H9 (cell line): ENCODE measurements at regions not wholly inside any gene's neighbourhood (a gene's known extent, or its start where the extent isn't known, plus 50 kb on each side); places are given as distances from the start of the nearest gene placed in this dataset.

Source experiments
- DNase-seq: peaks from one replicate; pipeline ENCODE4 v3.0.0-alpha.2; 2017
- H2AFZ ChIP-seq: one replicate; pipeline ENCODE4 v1.6.1; 2013; ENCODE audit warnings: mild to moderate bottlenecking, low read length, control low read depth, moderate library complexity
- H2AK5ac ChIP-seq: 2 replicates; pipeline ENCODE4 v1.6.1; 2013; ENCODE audit warnings: low read length, control low read depth, mixed read lengths; ENCODE audit not compliant: insufficient read length
- H2BK120ac ChIP-seq: one replicate; pipeline ENCODE4 v1.6.1; 2013; ENCODE audit warnings: low read depth, mild to moderate bottlenecking, low read length, control low read depth, inconsistent platforms; ENCODE audit not compliant: poor library complexity, severe bottlenecking
- H2BK12ac ChIP-seq: 2 replicates; pipeline ENCODE4 v1.6.1; 2013; ENCODE audit warnings: low read length, control low read depth, mixed read lengths, low read depth; ENCODE audit not compliant: insufficient read length
- H2BK15ac ChIP-seq: 2 replicates; pipeline ENCODE4 v1.6.1; 2013; ENCODE audit warnings: low read depth, low read length, control low read depth
- H2BK20ac ChIP-seq: one replicate; pipeline ENCODE4 v1.6.1; 2013; ENCODE audit warnings: low read depth, mild to moderate bottlenecking, low read length, control low read depth, inconsistent platforms; ENCODE audit not compliant: poor library complexity, severe bottlenecking
- H2BK5ac ChIP-seq: 2 replicates; pipeline ENCODE4 v1.6.1; 2013; ENCODE audit warnings: low read length, control low read depth, mixed read lengths; ENCODE audit not compliant: insufficient read length
- H3K14ac ChIP-seq: 2 replicates; pipeline ENCODE4 v1.6.1; 2013; ENCODE audit warnings: low read length, control low read depth; ENCODE audit not compliant: insufficient read depth
- H3K18ac ChIP-seq: 2 replicates; pipeline ENCODE4 v1.6.1; 2013; ENCODE audit warnings: low read depth, mild to moderate bottlenecking, mixed read lengths, low read length, control low read depth; ENCODE audit not compliant: insufficient read length
- H3K23ac ChIP-seq: 2 replicates; pipeline ENCODE4 v1.6.1; 2013; ENCODE audit warnings: low read length, control low read depth, mixed read lengths, low read depth; ENCODE audit not compliant: insufficient read length
- H3K23me2 ChIP-seq: 2 replicates; pipeline ENCODE4 v1.6.1; 2013; ENCODE audit warnings: low read depth, mild to moderate bottlenecking, mixed read lengths, low read length, control low read depth; ENCODE audit not compliant: insufficient read length, poor library complexity, severe bottlenecking
- H3K27ac ChIP-seq: 2 replicates; pipeline ENCODE4 v1.5.1; 2013; ENCODE audit warnings: low read length, control low read depth, mixed read lengths, low read depth; ENCODE audit not compliant: insufficient read length
- H3K27me3 ChIP-seq: 2 replicates; pipeline ENCODE4 v1.6.1; 2013; ENCODE audit warnings: low read length, control low read depth, inconsistent platforms; ENCODE audit not compliant: insufficient read depth
- H3K4ac ChIP-seq: 2 replicates; pipeline ENCODE4 v1.6.1; 2013; ENCODE audit warnings: low read depth, mild to moderate bottlenecking, control low read depth, inconsistent platforms, low read length, moderate library complexity
- H3K4me1 ChIP-seq: 2 replicates; pipeline ENCODE4 v1.6.1; 2013; ENCODE audit warnings: low read length, control low read depth, inconsistent platforms; ENCODE audit not compliant: insufficient read depth
- H3K4me2 ChIP-seq: 2 replicates; pipeline ENCODE4 v1.6.1; 2013; ENCODE audit warnings: low read length, control low read depth, mixed read lengths; ENCODE audit not compliant: insufficient read length, insufficient read depth
- H3K56ac ChIP-seq: 2 replicates; pipeline ENCODE4 v1.6.1; 2013; ENCODE audit warnings: low read depth, mild to moderate bottlenecking, mixed read lengths, low read length, control low read depth; ENCODE audit not compliant: insufficient read length
- H3K79me1 ChIP-seq: 2 replicates; pipeline ENCODE4 v1.6.1; 2013; ENCODE audit warnings: low read depth, mild to moderate bottlenecking, moderate library complexity, low read length, control low read depth, inconsistent platforms; ENCODE audit not compliant: insufficient read depth, poor library complexity, severe bottlenecking
- H3K79me2 ChIP-seq: 2 replicates; pipeline ENCODE4 v1.6.1; 2013; ENCODE audit warnings: low read length, control low read depth, inconsistent platforms; ENCODE audit not compliant: insufficient read depth
- H3K9ac ChIP-seq: 2 replicates; pipeline ENCODE4 v1.6.1; 2013; ENCODE audit warnings: low read length, control low read depth, mixed read lengths; ENCODE audit not compliant: insufficient read length; ENCODE audit errors: extremely low read depth
- H3K9me3 ChIP-seq: one replicate; pipeline ENCODE4 v1.6.1; 2013; ENCODE audit warnings: low read depth, low read length, inconsistent platforms; ENCODE audit not compliant: control insufficient read depth
- H3T11ph ChIP-seq: one replicate; pipeline ENCODE4 v1.6.1; 2013; ENCODE audit warnings: mild to moderate bottlenecking, low read length, control low read depth, inconsistent platforms
- H4K20me1 ChIP-seq: one replicate; pipeline ENCODE4 v1.6.1; 2013; ENCODE audit not compliant: control insufficient read depth, insufficient read length, insufficient read depth
- H4K5ac ChIP-seq: 2 replicates; pipeline ENCODE4 v1.6.1; 2013; ENCODE audit warnings: low read depth, mild to moderate bottlenecking, mixed read lengths, low read length, control low read depth; ENCODE audit not compliant: insufficient read length
- H4K8ac ChIP-seq: replicated peaks from 2 replicates; pipeline ENCODE4 v1.6.1; 2013; ENCODE audit warnings: low read length, control low read depth, mixed read lengths, low read depth; ENCODE audit not compliant: insufficient read length
- H4K91ac ChIP-seq: 2 replicates; pipeline ENCODE4 v1.6.1; 2013; ENCODE audit warnings: low read depth, mild to moderate bottlenecking, moderate library complexity, mixed read lengths, low read length, control low read depth; ENCODE audit not compliant: insufficient read length
- H3K27ac Mint-ChIP-seq, 3 experiments: 2 replicates in 2 of 3; 3 replicates in 1 of 3; pipeline ENCODE4 v1.8.0; 2020 to 2021; ENCODE audit warnings: mixed read lengths in 3 of 3, mild to moderate bottlenecking in 1 of 3, moderate library complexity in 1 of 3
- H3K27me3 Mint-ChIP-seq: 2 replicates; pipeline ENCODE4 v1.8.0; 2021; ENCODE audit warnings: low read depth, mild to moderate bottlenecking, moderate library complexity, mixed read lengths
- H3K36me3 Mint-ChIP-seq, 3 experiments: 2 replicates in 2 of 3; 3 replicates in 1 of 3; pipeline ENCODE4 v1.8.0; 2020 to 2021; ENCODE audit warnings: low read depth in 3 of 3, mixed read lengths in 3 of 3; ENCODE audit not compliant: insufficient read depth in 1 of 3
- H3K4me1 Mint-ChIP-seq, 2 experiments: 2 replicates each; pipeline ENCODE4 v1.8.0; 2020; ENCODE audit warnings: mixed read lengths in 2 of 2
- H3K4me3 Mint-ChIP-seq, 2 experiments: 2 replicates in 1 of 2; 3 replicates in 1 of 2; pipeline ENCODE4 v1.8.0; 2020 to 2021; ENCODE audit warnings: mild to moderate bottlenecking in 2 of 2, mixed read lengths in 2 of 2, moderate library complexity in 1 of 2
- H3K9me3 Mint-ChIP-seq, 2 experiments: 2 replicates in 1 of 2; 3 replicates in 1 of 2; pipeline ENCODE4 v1.8.0; 2020; ENCODE audit warnings: mild to moderate bottlenecking in 2 of 2, mixed read lengths in 2 of 2, moderate library complexity in 1 of 2
- CTCF ChIP-seq: fragments of 200-600 bp; sonication (generic); conservative IDR thresholded peaks from 3 replicates; pipeline ENCODE4 v1.8.0; 2021; ENCODE audit warnings: antibody characterized with exemption, mild to moderate bottlenecking
- WGBS: extraction: QIAGEN DNeasy Blood & Tissue Kit; methylation state at CpG from one replicate; pipeline ENCODE4 v1.1.7; 2013; ENCODE audit warnings: missing lambda C conversion rate, low lambda C conversion rate, mixed read lengths; ENCODE audit not compliant: insufficient read length; ENCODE audit errors: extremely low coverage; 5-methylcytosine and 5-hydroxymethylcytosine counted together

GRCh38 chr16:9280069-9280466, 188.6 kb downstream of the HAPSTR1 start:
- no peak overlapping the region for H3T11ph ChIP-seq
- H3K18ac ChIP-seq, result no peak overlapping the region
- H3K79me1 ChIP-seq, result no peaks in the 10 kb centered on the region
- H2AK5ac ChIP-seq, result no peak overlapping the region
- TF ChIP-seq CTCF, result no peak
- WGBS, result no CpG with 5 or more reads among the region's 3 CpGs
- Mint-ChIP-seq H3K27ac (no peak overlapping the region), H3K9me3 (no peaks in the 10 kb centered on the region), H3K27me3 (no peaks in the 10 kb centered on the region; the same call in none of the 2 replicates), H3K4me3 (no peak overlapping the region), H3K4me1 (no peaks in the 10 kb centered on the region), H3K36me3 (no peaks in the 10 kb centered on the region)
- H3K14ac ChIP-seq, result no peak overlapping the region
- no peak overlapping the region for H3K56ac ChIP-seq
- DNase-seq, result no peak
- no peak overlapping the region for H2BK5ac ChIP-seq
- H4K20me1 ChIP-seq, result no peaks in the 10 kb centered on the region
- H4K91ac ChIP-seq, result no peak overlapping the region
- no peak overlapping the region for H3K9ac ChIP-seq
- H3K79me2 ChIP-seq, result no peaks in the 10 kb centered on the region
- no peak overlapping the region for H2BK120ac ChIP-seq
- no peak overlapping the region for H4K8ac ChIP-seq
- H3K27me3 ChIP-seq, result no peaks in the 10 kb centered on the region
- H2AFZ ChIP-seq, result no peak overlapping the region
- no peak overlapping the region for H2BK15ac ChIP-seq
- H3K9me3 ChIP-seq, result no peaks in the 10 kb centered on the region
- H2BK12ac ChIP-seq, result no peak overlapping the region
- H3K27ac ChIP-seq, result no peak overlapping the region
- no peak overlapping the region for H4K5ac ChIP-seq
- no peaks in the 10 kb centered on the region for H3K4me1 ChIP-seq
- H2BK20ac ChIP-seq, result no peak overlapping the region
- no peaks in the 10 kb centered on the region for H3K23me2 ChIP-seq
- H3K4me2 ChIP-seq, result no peak overlapping the region
- H3K23ac ChIP-seq, result no peak overlapping the region
- no peak overlapping the region for H3K4ac ChIP-seq
